ENCODE measurements at regions not wholly inside any gene's neighbourhood (a gene's known extent, or its start where the extent isn't known, plus 50 kb on each side); places are given as distances from the start of the nearest gene placed in this dataset.

- H3K4me3 ChIP-seq (replicated peaks in 1 of 3), result no peak overlapping the region
- H3K36me3 ChIP-seq, result no peaks in the 10 kb centered on the region
- no peak overlapping the region for H3K27ac ChIP-seq
- TF ChIP-seq CTCF (IDR thresholded peaks at IDR 0.05), result no peak
- TF ChIP-seq POLR2A (IDR thresholded peaks at IDR 0.05), result no peak
- 89 to 92% methylated on average over 3 of the region's 3 CpGs for WGBS, 2 donors
- intact Hi-C loops (cut with DNase I), result no loop called here
- H3K27me3 ChIP-seq, result no peaks in the 10 kb centered on the region
- DNase-seq, result no peak
- no peaks in the 10 kb centered on the region for H3K9me3 ChIP-seq
- H3K4me1 ChIP-seq, result no peaks in the 10 kb centered on the region
These were observed 86.2 kb upstream of the PTPRK start for GRCh38 chr6:128606611-128607010.

- H3K27ac ChIP-seq, result no peak overlapping the region
- 82 to 86% methylated on average over 2 of the region's 2 CpGs for WGBS, 2 donors
- DNase-seq, result no peak
- TF ChIP-seq POLR2A (IDR thresholded peaks at IDR 0.05), result no peak
- TF ChIP-seq CTCF (IDR thresholded peaks at IDR 0.05), result no peak
- H3K9me3 ChIP-seq, result no peaks in the 10 kb centered on the region
- no peaks in the 10 kb centered on the region for H3K4me1 ChIP-seq
- no peaks in the 10 kb centered on the region for H3K36me3 ChIP-seq
- no peaks in the 10 kb centered on the region for H3K27me3 ChIP-seq
- intact Hi-C loops (cut with DNase I), result no loop called here
- H3K4me3 ChIP-seq (replicated peaks in 1 of 3), result no peak overlapping the region
These were observed 85.6 kb upstream of the PTPRK start for GRCh38 chr6:128605961-128606360.

DNA sequence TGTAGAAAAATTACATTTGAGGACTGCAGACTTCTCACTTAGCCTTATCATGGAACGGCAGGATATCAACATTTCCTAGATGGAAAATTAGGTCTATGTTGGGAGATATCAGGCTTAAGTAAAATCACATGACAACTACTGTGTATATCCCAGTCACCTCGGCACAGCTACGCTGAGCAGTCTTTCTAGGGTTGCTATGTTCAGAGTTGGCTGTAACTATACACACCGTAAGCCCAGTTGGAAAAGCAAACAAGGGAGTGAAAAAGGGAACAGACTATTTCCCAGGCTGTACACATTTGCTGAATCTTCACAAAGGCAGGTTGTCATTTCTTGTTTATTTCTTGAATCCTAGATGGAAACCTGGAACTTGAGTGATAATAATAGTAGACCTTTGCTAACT lies 80.7 kb upstream of the PTPRK start:
- Histone ChIP-seq H3K4me1 (no peaks in the 10 kb centered on the region), H3K27me3 (no peaks in the 10 kb centered on the region), H3K9me3 (no peaks in the 10 kb centered on the region), H3K4me3 (replicated peaks in 1 of 3) (no peak overlapping the region), H3K36me3 (no peaks in the 10 kb centered on the region), H3K27ac (no peak overlapping the region)
- intact Hi-C loops (cut with DNase I), result no loop called here
- no peak for DNase-seq
- 55 to 58% methylated on average over 4 of the region's 4 CpGs for WGBS, 2 donors
- TF ChIP-seq CTCF (IDR thresholded peaks at IDR 0.05) (no peak), POLR2A (IDR thresholded peaks at IDR 0.05) (no peak)

- H3K27me3 ChIP-seq, result no peaks in the 10 kb centered on the region
- TF ChIP-seq POLR2A (IDR thresholded peaks at IDR 0.05), result no peak
- TF ChIP-seq CTCF (IDR thresholded peaks at IDR 0.05), result no peak
- no peak overlapping the region for H3K4me3 ChIP-seq (replicated peaks in 1 of 3)
- no peak for DNase-seq
- no peaks in the 10 kb centered on the region for H3K9me3 ChIP-seq
- no peaks in the 10 kb centered on the region for H3K36me3 ChIP-seq
- no peaks in the 10 kb centered on the region for H3K4me1 ChIP-seq
- no peak overlapping the region for H3K27ac ChIP-seq
- intact Hi-C loops (cut with DNase I), result no loop called here
- WGBS, 2 donors, result 50 to 51% methylated on average over 4 of the region's 4 CpGs
These were observed 80.1 kb upstream of the PTPRK start for GRCh38 chr6:128600397-128600951.

GRCh38 chr6:128599036-128599435 lies 78.6 kb upstream of the PTPRK start:
- H3K4me3 ChIP-seq (replicated peaks in 1 of 3), result no peak overlapping the region
- no peak for DNase-seq
- intact Hi-C loops (cut with DNase I), result no loop called here
- H3K4me1 ChIP-seq, result no peaks in the 10 kb centered on the region
- TF ChIP-seq POLR2A (IDR thresholded peaks at IDR 0.05), result no peak
- no peak for TF ChIP-seq CTCF (IDR thresholded peaks at IDR 0.05)
- H3K36me3 ChIP-seq, result no peaks in the 10 kb centered on the region
- no peak overlapping the region for H3K27ac ChIP-seq
- H3K27me3 ChIP-seq, result no peaks in the 10 kb centered on the region
- H3K9me3 ChIP-seq, result no peaks in the 10 kb centered on the region
- WGBS, 2 donors, result 78 to 86% methylated on average over 2 of the region's 2 CpGs

Measured in thyroid gland (tissue), 4 donors.